ENCODE measurements at regions not wholly inside any gene's neighbourhood (a gene's known extent, or its start where the extent isn't known, plus 50 kb on each side); places are given as distances from the start of the nearest gene placed in this dataset.

- POLR2A ChIA-PET = no interaction called here
- H3K9ac ChIP-seq = no peak overlapping the region
- no peak for DNase-seq
- H3K4me3 ChIP-seq (ENCODE audit: low read depth in 2 of 2, low read length in 1 of 2) = no peak overlapping the region
- no peaks in the 10 kb centered on the region for H4K20me1 ChIP-seq (ENCODE audit: insufficient read depth)
- no peaks in the 10 kb centered on the region for H3K9me2 ChIP-seq
- H3K27ac ChIP-seq (ENCODE audit: low read depth in 2 of 2, low read length in 1 of 2) = peak overlapping the region in 1 of 2 experiments; percentile 44; a peak in 2 of 4 replicates
- TF ChIP-seq JUND (IDR thresholded peaks at IDR 0.05) (no peak), MEF2A (IDR thresholded peaks at IDR 0.05; ENCODE audit: borderline replicate concordance, low read depth) (no peak), REST (IDR thresholded peaks at IDR 0.05; ENCODE audit: low read depth, low read length) (no peak), CTCF (IDR thresholded peaks at IDR 0.05) (no peak), FOXM1 (IDR thresholded peaks at IDR 0.05; ENCODE audit: low read depth) (no peak), MAX (IDR thresholded peaks at IDR 0.05; ENCODE audit: low read depth) (no peak), EP300 (IDR thresholded peaks at IDR 0.05; ENCODE audit: borderline replicate concordance in 1 of 2, low read depth in 1 of 2, low read length in 1 of 2) (no peak), MXI1 (IDR thresholded peaks at IDR 0.05; ENCODE audit: low read depth, low read length) (no peak), RFX5 (IDR thresholded peaks at IDR 0.05; ENCODE audit: low read length) (no peak), PBX3 (IDR thresholded peaks at IDR 0.05) (no peak), ZBTB33 (IDR thresholded peaks at IDR 0.05; ENCODE audit: borderline replicate concordance, low read depth) (no peak), TAF1 (IDR thresholded peaks at IDR 0.05; ENCODE audit: borderline replicate concordance, low read depth, low read length) (no peak), GABPA (IDR thresholded peaks at IDR 0.05; ENCODE audit: low read depth) (no peak), YY1 (IDR thresholded peaks at IDR 0.05; ENCODE audit: low read depth) (no peak), SIN3A (IDR thresholded peaks at IDR 0.05; ENCODE audit: borderline replicate concordance, low read depth, low read length) (no peak), RAD21 (IDR thresholded peaks at IDR 0.05; ENCODE audit: low read length) (no peak)
- H3K9me3 ChIP-seq = no peaks in the 10 kb centered on the region
- no peaks in the 10 kb centered on the region for H3K36me3 ChIP-seq (replicated peaks in 1 of 2; ENCODE audit: control insufficient read depth in 1 of 2, insufficient read depth in 2 of 2, low read length in 1 of 2)
- 78% methylated on average over 6 of the region's 6 CpGs for WGBS (ENCODE audit: low lambda C conversion rate)
- 0 out of 2 replicates have a peak overlapping the region, but pooled peaks have one; percentile 27 for H3K4me2 ChIP-seq
- no peaks in the 10 kb centered on the region for H3K79me2 ChIP-seq (ENCODE audit: insufficient read depth)
- CTCF ChIA-PET = interaction anchor here (1.4 to 2.2 kb wide), 3 partner anchors 10 to 40 kb away, joined by 3 to 6 read pairs (median 5); no protein-coding TSS in a partner anchor
- peaks cover 36% of the 10 kb centered on the region for H3F3A ChIP-seq (replicated peaks; ENCODE audit: insufficient read depth)
- no peaks in the 10 kb centered on the region for H3K27me3 ChIP-seq (ENCODE audit: insufficient read depth)
- H3K4me1 ChIP-seq (ENCODE audit: control insufficient read depth in 1 of 2, insufficient read depth in 2 of 2, low read depth in 1 of 2, low read length in 1 of 2) = peaks cover 3 to 37% of the 10 kb centered on the region in 2 experiments; a peak in 2 of 4 replicates
- no peak overlapping the region for H2AFZ ChIP-seq (ENCODE audit: low read depth)
These were observed 191.5 kb downstream of the SLC7A11 start for GRCh38 chr4:138050601-138051000.
